Testis (tissue), 2 donors: ENCODE measurements at regions not wholly inside any gene's neighbourhood (a gene's known extent, or its start where the extent isn't known, plus 50 kb on each side); places are given as distances from the start of the nearest gene placed in this dataset.

Experiments
- DNase-seq: peaks from one replicate; pipeline ENCODE4 v3.0.0-alpha.2; 2019
- H3K27ac ChIP-seq, 2 donors: fragments of 200-600 bp; sonication (generic); one replicate each; pipeline ENCODE4 v1.5.1; 2019
- H3K27me3 ChIP-seq: fragments of 200-600 bp; sonication (generic); one replicate; pipeline ENCODE4 v1.5.1; 2019
- H3K36me3 ChIP-seq: fragments of 200-600 bp; sonication (generic); one replicate; pipeline ENCODE4 v1.5.1; 2017; ENCODE audit warnings: low read depth; ENCODE audit errors: missing control alignments
- H3K4me1 ChIP-seq: fragments of 200-600 bp; sonication (generic); one replicate; pipeline ENCODE4 v1.5.1; 2019
- H3K4me3 ChIP-seq, 2 donors: fragments of 200-600 bp; sonication (generic); one replicate each; pipeline ENCODE4 v1.5.1; 2017 to 2019
- H3K9me3 ChIP-seq: fragments of 200-600 bp; sonication (generic); one replicate; pipeline ENCODE4 v1.5.1; 2017
- POLR2A ChIP-seq: fragments of 450-650 bp; IDR thresholded peaks from one replicate; pipeline ENCODE4 v1.6.1; 2017; ENCODE audit warnings: antibody characterized with exemption, mild to moderate bottlenecking, moderate library complexity
- WGBS, 2 donors: methylation state at CpG; one replicate each; pipeline ENCODE4 v1.1.5; 2018; 5-methylcytosine and 5-hydroxymethylcytosine counted together
- intact Hi-C: fragments of 100-400 bp; cut with DNase I; formaldehyde crosslinking; loops from one replicate; pipeline ENCODE4 v1.15.1; 2023; ENCODE audit warnings: low total_unique reads
- TF ChIP-seq, protein P1 (sequence below), 3 experiments: fragments of 450-650 bp in 2 of 3; fragments of 200-600 bp in 1 of 3; sonication (generic) in 1 of 3; IDR thresholded peaks; one replicate each; pipeline ENCODE4 v1.5.1; 2016 to 2019; ENCODE audit warnings: antibody characterized with exemption in 3 of 3, mild to moderate bottlenecking in 2 of 3, moderate library complexity in 1 of 3

DNA sequence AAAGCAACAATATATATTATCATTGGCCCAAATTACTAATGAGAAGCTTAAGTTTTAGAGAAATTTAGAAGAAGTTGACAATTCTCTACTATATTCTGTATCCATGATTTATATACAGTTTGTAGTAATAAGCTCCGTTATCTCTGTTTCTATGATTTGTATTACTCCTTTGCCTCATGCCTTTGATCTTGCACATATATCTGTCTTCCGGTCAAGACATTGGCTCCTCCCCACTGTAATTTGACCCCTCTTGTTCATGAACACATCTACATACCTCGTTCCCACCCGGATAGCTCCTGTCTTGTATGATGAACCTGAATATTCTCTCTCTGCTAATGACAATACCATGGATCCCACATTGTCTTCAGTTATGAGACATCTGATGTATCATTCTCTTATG lies 581.0 kb upstream of the RGS18 start:
- no peak overlapping the region for H3K4me3 ChIP-seq
- 69 to 71% methylated on average over 4 of the region's 4 CpGs for WGBS, 2 donors
- intact Hi-C loops: no loop called here

DNA sequence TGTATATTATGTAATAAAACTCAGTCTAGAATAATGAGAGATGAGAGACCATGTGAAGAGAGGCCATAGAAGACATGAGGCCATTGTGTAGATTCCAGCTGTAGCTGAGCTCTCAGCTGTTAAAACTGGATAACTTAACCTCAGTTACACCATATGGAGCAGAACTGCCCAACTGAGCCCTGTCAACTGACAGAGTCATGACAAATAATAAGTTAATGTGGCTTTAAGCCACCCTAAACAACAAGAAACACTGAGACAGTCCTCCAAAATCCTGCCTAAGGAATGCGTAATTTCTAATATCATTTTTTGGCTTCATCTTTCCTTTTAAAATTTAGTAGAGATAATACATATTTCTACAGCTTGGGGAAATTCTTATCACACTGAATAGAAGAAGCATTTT lies 580.0 kb upstream of the RGS18 start:
- H3K27ac ChIP-seq: peak overlapping the region in 1 of 2 donors; percentile 7
- H3K27me3 ChIP-seq: no peaks in the 10 kb centered on the region
- H3K9me3 ChIP-seq: no peaks in the 10 kb centered on the region
- intact Hi-C loops: no loop called here
- no peaks in the 10 kb centered on the region for H3K4me1 ChIP-seq
- DNase-seq: no peak
- TF ChIP-seq, protein P1, sequence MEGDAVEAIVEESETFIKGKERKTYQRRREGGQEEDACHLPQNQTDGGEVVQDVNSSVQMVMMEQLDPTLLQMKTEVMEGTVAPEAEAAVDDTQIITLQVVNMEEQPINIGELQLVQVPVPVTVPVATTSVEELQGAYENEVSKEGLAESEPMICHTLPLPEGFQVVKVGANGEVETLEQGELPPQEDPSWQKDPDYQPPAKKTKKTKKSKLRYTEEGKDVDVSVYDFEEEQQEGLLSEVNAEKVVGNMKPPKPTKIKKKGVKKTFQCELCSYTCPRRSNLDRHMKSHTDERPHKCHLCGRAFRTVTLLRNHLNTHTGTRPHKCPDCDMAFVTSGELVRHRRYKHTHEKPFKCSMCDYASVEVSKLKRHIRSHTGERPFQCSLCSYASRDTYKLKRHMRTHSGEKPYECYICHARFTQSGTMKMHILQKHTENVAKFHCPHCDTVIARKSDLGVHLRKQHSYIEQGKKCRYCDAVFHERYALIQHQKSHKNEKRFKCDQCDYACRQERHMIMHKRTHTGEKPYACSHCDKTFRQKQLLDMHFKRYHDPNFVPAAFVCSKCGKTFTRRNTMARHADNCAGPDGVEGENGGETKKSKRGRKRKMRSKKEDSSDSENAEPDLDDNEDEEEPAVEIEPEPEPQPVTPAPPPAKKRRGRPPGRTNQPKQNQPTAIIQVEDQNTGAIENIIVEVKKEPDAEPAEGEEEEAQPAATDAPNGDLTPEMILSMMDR (IDR thresholded peaks at IDR 0.05): no peak
- TF ChIP-seq POLR2A: no peak
- WGBS, 2 donors: 52 to 58% methylated on average over 1 of the region's 1 CpG
- H3K36me3 ChIP-seq: no peaks in the 10 kb centered on the region
- no peak overlapping the region for H3K4me3 ChIP-seq

More for the DNA sequence above, 581.0 kb upstream of the RGS18 start:
- Histone ChIP-seq H3K27me3 (no peaks in the 10 kb centered on the region), H3K4me1 (no peaks in the 10 kb centered on the region), H3K9me3 (no peaks in the 10 kb centered on the region), H3K36me3 (no peaks in the 10 kb centered on the region), H3K27ac (no peak overlapping the region)
- TF ChIP-seq POLR2A: no peak
- TF ChIP-seq, protein P1 (IDR thresholded peaks at IDR 0.05): no peak
- no peak for DNase-seq

DNA sequence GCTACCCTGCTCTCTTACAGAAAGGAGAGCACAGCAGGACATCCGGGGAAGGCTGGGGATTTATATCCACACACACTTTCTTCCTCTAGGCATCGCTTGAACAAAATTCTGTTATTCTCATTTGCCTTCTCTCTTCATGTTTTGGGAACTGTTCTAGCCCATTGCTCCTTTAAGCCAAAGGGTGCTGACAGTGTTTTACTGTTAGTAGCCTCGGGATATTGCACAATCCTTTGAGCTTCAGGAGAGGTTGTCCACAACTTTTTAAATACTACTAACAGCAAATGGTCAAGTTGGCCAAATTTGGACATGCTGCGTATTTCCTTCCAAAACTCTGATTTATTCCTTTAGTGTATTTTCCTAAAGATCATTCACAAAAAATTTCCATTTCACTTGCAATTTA lies 579.2 kb upstream of the RGS18 start:
- WGBS, 2 donors: 40 to 62% methylated on average over 4 of the region's 4 CpGs

DNA sequence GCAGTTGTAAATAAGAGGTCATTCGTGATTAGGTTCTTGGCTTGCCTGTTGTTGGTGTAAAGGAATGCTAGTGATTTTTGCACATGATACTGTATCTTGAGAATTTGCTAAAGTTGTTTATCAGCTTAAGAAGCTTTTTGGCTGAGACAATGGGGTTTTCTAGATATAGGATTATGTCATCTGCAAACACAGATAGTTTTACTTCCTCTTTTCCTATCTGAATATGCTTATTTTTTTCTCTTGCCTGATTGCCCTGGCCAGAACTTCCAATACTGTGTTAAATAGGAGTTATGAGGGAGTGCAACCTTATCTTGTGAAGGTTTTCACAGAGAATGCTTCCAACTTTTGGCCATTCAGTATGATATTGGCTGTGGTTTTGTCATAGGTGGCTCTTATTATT lies 576.1 kb upstream of the RGS18 start:
- Histone ChIP-seq H3K9me3 (no peaks in the 10 kb centered on the region), H3K27me3 (no peaks in the 10 kb centered on the region), H3K36me3 (no peaks in the 10 kb centered on the region), H3K27ac (no peak overlapping the region), H3K4me1 (no peaks in the 10 kb centered on the region), H3K4me3 (no peak overlapping the region)
- no peak for DNase-seq
- intact Hi-C loops: no loop called here
- TF ChIP-seq, protein P1 (IDR thresholded peaks at IDR 0.05): no peak
- no peak for TF ChIP-seq POLR2A
- whole genome bisulfite sequencing, 2 donors: 55 to 65% methylated on average over 1 of the region's 1 CpG

More for the DNA sequence above, 579.2 kb upstream of the RGS18 start:
- Histone ChIP-seq H3K4me1 (no peaks in the 10 kb centered on the region), H3K9me3 (no peaks in the 10 kb centered on the region), H3K4me3 (no peak overlapping the region), H3K36me3 (no peaks in the 10 kb centered on the region), H3K27me3 (no peaks in the 10 kb centered on the region), H3K27ac (peak overlapping the region in 1 of 2 donors; percentile 7)
- no peak for DNase-seq
- no peak for TF ChIP-seq POLR2A
- TF ChIP-seq, protein P1 (IDR thresholded peaks at IDR 0.05): no peak
- intact Hi-C loops: no loop called here

DNA sequence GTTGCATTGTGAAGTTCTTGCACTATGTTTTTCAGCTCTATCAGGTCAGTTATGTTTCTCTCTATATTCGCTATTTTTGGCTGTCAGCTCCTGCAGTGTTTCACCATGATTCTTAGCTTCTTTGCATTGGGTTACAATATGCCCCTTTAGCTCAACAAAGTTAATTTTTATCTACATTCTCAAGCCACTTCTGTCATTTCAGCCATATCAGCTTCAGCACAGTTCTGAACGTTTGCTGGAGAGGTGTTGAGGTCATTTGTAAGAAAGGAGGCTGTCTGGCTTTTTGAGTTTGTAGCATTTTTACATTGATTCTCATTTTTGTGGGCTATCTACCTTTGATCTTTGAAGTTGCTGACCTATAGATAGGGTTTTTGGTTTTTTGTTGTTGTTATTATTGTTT lies 573.2 kb upstream of the RGS18 start:
- TF ChIP-seq, protein P1 (IDR thresholded peaks at IDR 0.05): no peak
- TF ChIP-seq POLR2A: no peak
- intact Hi-C loops: no loop called here
- 73% methylated on average over 2 of the region's 2 CpGs for WGBS, 2 donors
- Histone ChIP-seq H3K36me3 (no peaks in the 10 kb centered on the region), H3K9me3 (no peaks in the 10 kb centered on the region), H3K27ac (no peak overlapping the region), H3K4me1 (no peaks in the 10 kb centered on the region), H3K27me3 (no peaks in the 10 kb centered on the region), H3K4me3 (no peak overlapping the region)
- no peak for DNase-seq
